GM06990 (cell line): ENCODE measurements at regions not wholly inside any gene's neighbourhood (a gene's known extent, or its start where the extent isn't known, plus 50 kb on each side); places are given as distances from the start of the nearest gene placed in this dataset.

Experiments used
- DNase-seq: peaks from one replicate; pipeline ENCODE4 v3.0.0-alpha.2; 2011; ENCODE audit not compliant: insufficient read length; ENCODE audit errors: extremely low read depth
- H3K27me3 ChIP-seq: replicated peaks from 2 replicates; pipeline ENCODE4 v1.6.0; 2011; ENCODE audit warnings: low read length; ENCODE audit not compliant: control insufficient read depth, insufficient read depth
- H3K36me3 ChIP-seq: 2 replicates; pipeline ENCODE4 v1.5.1; 2011; ENCODE audit warnings: low read length; ENCODE audit not compliant: control insufficient read depth, insufficient read depth
- H3K4me3 ChIP-seq: replicated peaks from 2 replicates; pipeline ENCODE4 v1.5.1; 2011; ENCODE audit warnings: low read depth, mild to moderate bottlenecking, control low read depth, low read length
- CTCF ChIP-seq: IDR thresholded peaks from 2 replicates; pipeline ENCODE4 v1.5.1; 2011; ENCODE audit warnings: low read length, control low read depth, mild to moderate bottlenecking, inconsistent platforms; ENCODE audit not compliant: insufficient read depth, poor library complexity, severe bottlenecking

- Histone ChIP-seq H3K4me3 (no peak overlapping the region), H3K36me3 (no peaks in the 10 kb centered on the region), H3K27me3 (no peaks in the 10 kb centered on the region)
- no peak for DNase-seq
- no peak for TF ChIP-seq CTCF
These were observed 87.6 kb upstream of the EGLN3 start for GRCh38 chr14:34038358-34039057.

- Histone ChIP-seq H3K36me3 (no peaks in the 10 kb centered on the region), H3K27me3 (no peaks in the 10 kb centered on the region), H3K4me3 (no peak overlapping the region)
- TF ChIP-seq CTCF: no peak
- no peak for DNase-seq
These were observed 85.5 kb upstream of the EGLN3 start for GRCh38 chr14:34036319-34036766.

GRCh38 chr14:34035934-34036250, 85.0 kb upstream of the EGLN3 start:
- H3K4me3 ChIP-seq: no peak overlapping the region
- TF ChIP-seq CTCF: no peak
- DNase-seq: no peak
- H3K36me3 ChIP-seq: no peaks in the 10 kb centered on the region
- H3K27me3 ChIP-seq: no peaks in the 10 kb centered on the region

GRCh38 chr14:34035177-34035933, 84.5 kb upstream of the EGLN3 start:
- Histone ChIP-seq H3K4me3 (no peak overlapping the region), H3K27me3 (no peaks in the 10 kb centered on the region), H3K36me3 (no peaks in the 10 kb centered on the region)
- no peak for TF ChIP-seq CTCF
- no peak for DNase-seq

- Histone ChIP-seq H3K4me3 (no peak overlapping the region), H3K36me3 (no peaks in the 10 kb centered on the region), H3K27me3 (no peaks in the 10 kb centered on the region)
- DNase-seq: no peak
- TF ChIP-seq CTCF: no peak
These were observed 83.7 kb upstream of the EGLN3 start for GRCh38 chr14:34034447-34035176.
